HG02870 (cell line): ENCODE measurements at regions not wholly inside any gene's neighbourhood (a gene's known extent, or its start where the extent isn't known, plus 50 kb on each side); places are given as distances from the start of the nearest gene placed in this dataset.

Experiments
- ATAC-seq: cut with Tn5 transposase; IDR thresholded peaks from one replicate; pipeline ENCODE4 v1.9.1; 2021; ENCODE audit warnings: mild to moderate bottlenecking, moderate library complexity; ENCODE audit not compliant: unreplicated experiment

- ATAC-seq, result no peak
These were observed 142.0 kb upstream of the AGBL1 start for GRCh38 chr15:85937661-85938060.

GRCh38 chr15:85941186-85941855, 138.3 kb upstream of the AGBL1 start:
- ATAC-seq, result no peak

GRCh38 chr15:85942632-85943031, 137.0 kb upstream of the AGBL1 start:
- ATAC-seq, result no peak

GRCh38 chr15:85943151-85943550, 136.5 kb upstream of the AGBL1 start:
- ATAC-seq, result no peak

GRCh38 chr15:85943791-85944190, 135.9 kb upstream of the AGBL1 start:
- no peak for ATAC-seq

- no peak for ATAC-seq
These were observed 132.7 kb upstream of the AGBL1 start for GRCh38 chr15:85947021-85947420.

- no peak for ATAC-seq
These were observed 131.7 kb upstream of the AGBL1 start for GRCh38 chr15:85947936-85948335.

GRCh38 chr15:85950101-85950500, 129.6 kb upstream of the AGBL1 start:
- peak; percentile 67 for ATAC-seq

- no peak for ATAC-seq
These were observed 125.1 kb upstream of the AGBL1 start for GRCh38 chr15:85954586-85954985.

GRCh38 chr15:85955501-85956391, 123.9 kb upstream of the AGBL1 start:
- peak; percentile 91 for ATAC-seq

- no peak for ATAC-seq
These were observed 123.0 kb upstream of the AGBL1 start for GRCh38 chr15:85956532-85957275.

- no peak for ATAC-seq
These were observed 120.1 kb upstream of the AGBL1 start for GRCh38 chr15:85959611-85960010.

- no peak for ATAC-seq
These were observed 119.3 kb upstream of the AGBL1 start for GRCh38 chr15:85960381-85960780.

- no peak for ATAC-seq
These were observed 117.8 kb upstream of the AGBL1 start for GRCh38 chr15:85961821-85962220.

GRCh38 chr15:85963262-85963760, 116.4 kb upstream of the AGBL1 start:
- ATAC-seq, result no peak

- no peak for ATAC-seq
These were observed 115.2 kb upstream of the AGBL1 start for GRCh38 chr15:85964471-85964870.

GRCh38 chr15:85967553-85967952, 112.1 kb upstream of the AGBL1 start:
- ATAC-seq, result no peak

- ATAC-seq, result no peak
These were observed 106.7 kb upstream of the AGBL1 start for GRCh38 chr15:85972805-85973540.

- no peak for ATAC-seq
These were observed 105.9 kb upstream of the AGBL1 start for GRCh38 chr15:85973584-85974347.

- ATAC-seq, result no peak
These were observed 105.3 kb upstream of the AGBL1 start for GRCh38 chr15:85974348-85974705.
